Fibroblast of the aortic adventitia (primary cell): ENCODE measurements at regions not wholly inside any gene's neighbourhood (a gene's known extent, or its start where the extent isn't known, plus 50 kb on each side); places are given as distances from the start of the nearest gene placed in this dataset.

ENCODE experiments used
- DNase-seq: peaks from one replicate; pipeline ENCODE4 v3.0.0-alpha.2; 2010; ENCODE audit warnings: low read depth
- H3K4me3 ChIP-seq: 2 replicates; pipeline ENCODE4 v1.5.1; 2011; ENCODE audit warnings: low read depth, mild to moderate bottlenecking, control low read depth, low read length, moderate library complexity
- CTCF ChIP-seq: IDR thresholded peaks from 2 replicates; pipeline ENCODE4 v1.5.1; 2011; ENCODE audit warnings: mild to moderate bottlenecking, low read length, control low read depth, inconsistent platforms; ENCODE audit not compliant: insufficient read depth

- DNase-seq, result no peak
- no peak overlapping the region for H3K4me3 ChIP-seq
- TF ChIP-seq CTCF, result no peak
Measured at GRCh38 chr14:83280719-83281118, 1747.1 kb upstream of the SEL1L start.

- TF ChIP-seq CTCF, result no peak
- DNase-seq, result no peak
- H3K4me3 ChIP-seq, result no peak overlapping the region
Measured at GRCh38 chr14:83282706-83283105, 1749.1 kb upstream of the SEL1L start.

- DNase-seq, result no peak
- H3K4me3 ChIP-seq, result no peak overlapping the region
- no peak for TF ChIP-seq CTCF
Measured at GRCh38 chr14:83287300-83287699, 1753.6 kb upstream of the SEL1L start.

GRCh38 chr14:83289390-83289789 lies 1755.7 kb upstream of the SEL1L start:
- no peak overlapping the region for H3K4me3 ChIP-seq
- no peak for TF ChIP-seq CTCF
- DNase-seq, result no peak

- TF ChIP-seq CTCF, result no peak
- H3K4me3 ChIP-seq, result no peak overlapping the region
- DNase-seq, result no peak
Measured at GRCh38 chr14:83289896-83290295, 1756.2 kb upstream of the SEL1L start.

GRCh38 chr14:83290447-83290846 lies 1756.8 kb upstream of the SEL1L start:
- no peak overlapping the region for H3K4me3 ChIP-seq
- TF ChIP-seq CTCF, result no peak
- no peak for DNase-seq

GRCh38 chr14:83291714-83292113 lies 1758.1 kb upstream of the SEL1L start:
- H3K4me3 ChIP-seq, result no peak overlapping the region
- TF ChIP-seq CTCF, result no peak
- DNase-seq, result no peak
